Mammary epithelial cell (primary cell): ENCODE measurements at regions not wholly inside any gene's neighbourhood (a gene's known extent, or its start where the extent isn't known, plus 50 kb on each side); places are given as distances from the start of the nearest gene placed in this dataset.

ENCODE experiments used
- EZH2 ChIP-seq: IDR thresholded peaks from 2 replicates; pipeline ENCODE4 v1.6.1; 2012; ENCODE audit warnings: low read length, inconsistent platforms, borderline replicate concordance
- TF ChIP-seq, protein P1 (sequence below), 2 donors: IDR thresholded peaks in 1 of 2; conservative IDR thresholded peaks in 1 of 2; 2 replicates each; pipeline ENCODE4 v1.5.1; 2011 to 2012; ENCODE audit warnings: inconsistent platforms in 2 of 2, low read length in 2 of 2, mild to moderate bottlenecking in 2 of 2, control low read depth in 1 of 2, low read depth in 1 of 2; ENCODE audit not compliant: insufficient read depth in 1 of 2; ENCODE audit errors: extremely low read depth in 1 of 2

DNA sequence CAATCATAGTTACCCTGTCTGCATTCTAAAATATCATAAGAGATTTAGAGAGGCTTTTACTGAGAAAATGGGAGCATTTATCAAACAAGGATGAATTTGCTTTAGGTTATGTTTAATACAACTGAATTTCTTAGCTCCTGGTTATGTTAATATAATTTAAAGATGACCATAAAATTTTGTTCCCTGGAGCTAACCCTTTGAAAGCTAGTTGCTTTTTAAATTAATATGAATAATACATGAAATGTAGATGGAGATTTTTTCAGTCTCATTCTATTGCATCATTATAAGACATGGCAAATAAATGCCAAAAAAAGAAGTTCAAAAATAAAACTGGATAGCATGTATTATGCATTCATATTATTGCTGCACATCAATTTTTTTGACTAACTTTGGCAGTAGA is 344.1 kb upstream of the NXPH2 start:
- TF ChIP-seq, protein P1, sequence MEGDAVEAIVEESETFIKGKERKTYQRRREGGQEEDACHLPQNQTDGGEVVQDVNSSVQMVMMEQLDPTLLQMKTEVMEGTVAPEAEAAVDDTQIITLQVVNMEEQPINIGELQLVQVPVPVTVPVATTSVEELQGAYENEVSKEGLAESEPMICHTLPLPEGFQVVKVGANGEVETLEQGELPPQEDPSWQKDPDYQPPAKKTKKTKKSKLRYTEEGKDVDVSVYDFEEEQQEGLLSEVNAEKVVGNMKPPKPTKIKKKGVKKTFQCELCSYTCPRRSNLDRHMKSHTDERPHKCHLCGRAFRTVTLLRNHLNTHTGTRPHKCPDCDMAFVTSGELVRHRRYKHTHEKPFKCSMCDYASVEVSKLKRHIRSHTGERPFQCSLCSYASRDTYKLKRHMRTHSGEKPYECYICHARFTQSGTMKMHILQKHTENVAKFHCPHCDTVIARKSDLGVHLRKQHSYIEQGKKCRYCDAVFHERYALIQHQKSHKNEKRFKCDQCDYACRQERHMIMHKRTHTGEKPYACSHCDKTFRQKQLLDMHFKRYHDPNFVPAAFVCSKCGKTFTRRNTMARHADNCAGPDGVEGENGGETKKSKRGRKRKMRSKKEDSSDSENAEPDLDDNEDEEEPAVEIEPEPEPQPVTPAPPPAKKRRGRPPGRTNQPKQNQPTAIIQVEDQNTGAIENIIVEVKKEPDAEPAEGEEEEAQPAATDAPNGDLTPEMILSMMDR (conservative IDR thresholded peaks at IDR 0.05 in 1 of 2, IDR thresholded peaks at IDR 0.05 in 1 of 2; ENCODE audit: extremely low read depth in 1 of 2, insufficient read depth in 1 of 2, low read depth in 1 of 2, low read length in 2 of 2), result no peak
- no peak for TF ChIP-seq EZH2
